GM12891 (cell line): ENCODE measurements at regions not wholly inside any gene's neighbourhood (a gene's known extent, or its start where the extent isn't known, plus 50 kb on each side); places are given as distances from the start of the nearest gene placed in this dataset.

ENCODE experiments used
- PAX5 ChIP-seq: IDR thresholded peaks from 2 replicates; pipeline ENCODE4 v1.6.1; 2011; ENCODE audit warnings: low read length, moderate library complexity, mild to moderate bottlenecking; ENCODE audit not compliant: insufficient read depth, severe bottlenecking
- POLR2A ChIP-seq: IDR thresholded peaks from 2 replicates; pipeline ENCODE4 v1.6.1; 2011; ENCODE audit warnings: low read depth, low read length, control low read depth
- POLR2AphosphoS5 ChIP-seq: IDR thresholded peaks from 2 replicates; pipeline ENCODE4 v1.6.1; 2011; ENCODE audit warnings: low read depth, low read length, control low read depth
- POU2F2 ChIP-seq: IDR thresholded peaks from 2 replicates; pipeline ENCODE4 v1.6.1; 2011; ENCODE audit warnings: low read depth, mild to moderate bottlenecking, control low read depth, low read length, moderate library complexity
- SPI1 ChIP-seq: IDR thresholded peaks from 2 replicates; pipeline ENCODE4 v1.6.1; 2011; ENCODE audit warnings: low read depth, low read length, control low read depth
- TAF1 ChIP-seq: IDR thresholded peaks from 2 replicates; pipeline ENCODE4 v1.6.1; 2011; ENCODE audit warnings: low read depth, low read length, control low read depth

DNA sequence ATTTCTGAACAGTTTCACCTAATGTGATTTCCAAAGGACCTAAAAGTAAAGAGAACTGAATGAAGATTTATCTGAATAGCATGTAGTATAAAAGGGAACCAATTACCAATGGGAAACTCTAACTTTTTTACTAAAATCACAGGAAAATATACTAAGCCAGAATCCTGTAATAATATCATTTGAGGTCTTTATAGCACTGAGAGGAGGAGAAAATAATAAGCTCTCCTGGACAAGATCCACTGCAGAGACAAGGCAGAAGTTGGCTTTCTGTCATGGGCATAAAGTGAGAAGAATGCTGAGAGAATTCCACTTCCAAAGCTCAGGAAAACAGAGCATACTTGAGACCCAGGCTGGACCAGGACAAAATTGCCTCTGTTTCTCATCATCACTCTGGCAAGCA lies 1131.4 kb downstream of the SORCS1 start:
- TF ChIP-seq POLR2AphosphoS5 = no peak
- no peak for TF ChIP-seq POU2F2
- TF ChIP-seq POLR2A = no peak
- no peak for TF ChIP-seq PAX5
- TF ChIP-seq SPI1 = no peak
- TF ChIP-seq TAF1 = no peak
